ENCODE measurements at regions not wholly inside any gene's neighbourhood (a gene's known extent, or its start where the extent isn't known, plus 50 kb on each side); places are given as distances from the start of the nearest gene placed in this dataset.
A peak's percentile ranks its signal among the peaks of the same experiment; 100 is the strongest.

GRCh38 chr15:29942548-29942947, 120.3 kb upstream of the TJP1 start:
- ATAC-seq (ENCODE audit: low read depth) (no peak), DNase-seq (ENCODE audit: low spot score) (no peak)
- Histone ChIP-seq H3K27ac (ENCODE audit: poor library complexity, severe bottlenecking) (no peak overlapping the region), H3K9me3 (ENCODE audit: severe bottlenecking) (peaks cover 3% of the 10 kb centered on the region), H3K27me3 (ENCODE audit: insufficient read depth, poor library complexity, severe bottlenecking) (no peaks in the 10 kb centered on the region), H3K36me3 (ENCODE audit: low read depth) (no peaks in the 10 kb centered on the region), H3K4me3 (ENCODE audit: severe bottlenecking) (no peak overlapping the region), H3K4me1 (ENCODE audit: insufficient read depth, poor library complexity, severe bottlenecking) (peaks cover 34% of the 10 kb centered on the region)
- peak; percentile 37 for TF ChIP-seq CTCF (IDR thresholded peaks at IDR 0.05; ENCODE audit: poor library complexity, severe bottlenecking)

- H3K27ac ChIP-seq (ENCODE audit: poor library complexity, severe bottlenecking) = no peak overlapping the region
- peaks cover 38% of the 10 kb centered on the region for H3K4me1 ChIP-seq (ENCODE audit: insufficient read depth, poor library complexity, severe bottlenecking)
- peaks cover 3% of the 10 kb centered on the region for H3K9me3 ChIP-seq (ENCODE audit: severe bottlenecking)
- no peaks in the 10 kb centered on the region for H3K36me3 ChIP-seq (ENCODE audit: low read depth)
- no peak overlapping the region for H3K4me3 ChIP-seq (ENCODE audit: severe bottlenecking)
- no peaks in the 10 kb centered on the region for H3K27me3 ChIP-seq (ENCODE audit: insufficient read depth, poor library complexity, severe bottlenecking)
- ATAC-seq (ENCODE audit: low read depth) (no peak), DNase-seq (ENCODE audit: low spot score) (no peak)
- TF ChIP-seq CTCF (IDR thresholded peaks at IDR 0.05; ENCODE audit: poor library complexity, severe bottlenecking) = peak; percentile 69
These were observed 119.9 kb upstream of the TJP1 start for GRCh38 chr15:29942143-29942542.

GRCh38 chr15:29939404-29939803, 117.1 kb upstream of the TJP1 start:
- Histone ChIP-seq H3K4me3 (ENCODE audit: severe bottlenecking) (no peak overlapping the region), H3K36me3 (ENCODE audit: low read depth) (no peaks in the 10 kb centered on the region), H3K27ac (ENCODE audit: poor library complexity, severe bottlenecking) (peak overlapping the region; percentile 97), H3K4me1 (ENCODE audit: insufficient read depth, poor library complexity, severe bottlenecking) (peaks cover 50% of the 10 kb centered on the region), H3K27me3 (ENCODE audit: insufficient read depth, poor library complexity, severe bottlenecking) (no peaks in the 10 kb centered on the region), H3K9me3 (ENCODE audit: severe bottlenecking) (peaks cover 3% of the 10 kb centered on the region)
- ATAC-seq (ENCODE audit: low read depth) = peak; percentile 66
- DNase-seq (ENCODE audit: low spot score) = no peak
- no peak for TF ChIP-seq CTCF (IDR thresholded peaks at IDR 0.05; ENCODE audit: poor library complexity, severe bottlenecking)

- no peaks in the 10 kb centered on the region for H3K27me3 ChIP-seq (ENCODE audit: insufficient read depth, poor library complexity, severe bottlenecking)
- peak; percentile 74 for TF ChIP-seq CTCF (IDR thresholded peaks at IDR 0.05; ENCODE audit: poor library complexity, severe bottlenecking)
- peaks cover 56% of the 10 kb centered on the region for H3K4me1 ChIP-seq (ENCODE audit: insufficient read depth, poor library complexity, severe bottlenecking)
- H3K36me3 ChIP-seq (ENCODE audit: low read depth) = no peaks in the 10 kb centered on the region
- ATAC-seq (ENCODE audit: low read depth) (no peak), DNase-seq (ENCODE audit: low spot score) (no peak)
- peaks cover 3% of the 10 kb centered on the region for H3K9me3 ChIP-seq (ENCODE audit: severe bottlenecking)
- no peak overlapping the region for H3K4me3 ChIP-seq (ENCODE audit: severe bottlenecking)
- peak overlapping the region; percentile 97 for H3K27ac ChIP-seq (ENCODE audit: poor library complexity, severe bottlenecking)
These were observed 116.4 kb upstream of the TJP1 start for GRCh38 chr15:29938361-29939335.

- no peak for DNase-seq (ENCODE audit: low spot score)
These were observed 115.7 kb upstream of the TJP1 start for GRCh38 chr15:29937956-29938355.

More at GRCh38 chr15:29937956-29938355, 115.7 kb upstream of the TJP1 start:
- Histone ChIP-seq H3K4me3 (ENCODE audit: severe bottlenecking) (no peak overlapping the region), H3K36me3 (ENCODE audit: low read depth) (no peaks in the 10 kb centered on the region), H3K4me1 (ENCODE audit: insufficient read depth, poor library complexity, severe bottlenecking) (peaks cover 63% of the 10 kb centered on the region), H3K27me3 (ENCODE audit: insufficient read depth, poor library complexity, severe bottlenecking) (no peaks in the 10 kb centered on the region), H3K9me3 (ENCODE audit: severe bottlenecking) (peaks cover 3% of the 10 kb centered on the region), H3K27ac (ENCODE audit: poor library complexity, severe bottlenecking) (peak overlapping the region; percentile 97)
- no peak for TF ChIP-seq CTCF (IDR thresholded peaks at IDR 0.05; ENCODE audit: poor library complexity, severe bottlenecking)
- peak; percentile 53 for ATAC-seq (ENCODE audit: low read depth)

Data from RWPE2 (cell line).